ENCODE measurements at regions not wholly inside any gene's neighbourhood (a gene's known extent, or its start where the extent isn't known, plus 50 kb on each side); places are given as distances from the start of the nearest gene placed in this dataset.
"Not testable (repeated sequence)": the region's sequence is repeated elsewhere in the genome, so short reads cannot be mapped to it uniquely, and the experiment has no call there.

- TF ChIP-seq, protein P1, sequence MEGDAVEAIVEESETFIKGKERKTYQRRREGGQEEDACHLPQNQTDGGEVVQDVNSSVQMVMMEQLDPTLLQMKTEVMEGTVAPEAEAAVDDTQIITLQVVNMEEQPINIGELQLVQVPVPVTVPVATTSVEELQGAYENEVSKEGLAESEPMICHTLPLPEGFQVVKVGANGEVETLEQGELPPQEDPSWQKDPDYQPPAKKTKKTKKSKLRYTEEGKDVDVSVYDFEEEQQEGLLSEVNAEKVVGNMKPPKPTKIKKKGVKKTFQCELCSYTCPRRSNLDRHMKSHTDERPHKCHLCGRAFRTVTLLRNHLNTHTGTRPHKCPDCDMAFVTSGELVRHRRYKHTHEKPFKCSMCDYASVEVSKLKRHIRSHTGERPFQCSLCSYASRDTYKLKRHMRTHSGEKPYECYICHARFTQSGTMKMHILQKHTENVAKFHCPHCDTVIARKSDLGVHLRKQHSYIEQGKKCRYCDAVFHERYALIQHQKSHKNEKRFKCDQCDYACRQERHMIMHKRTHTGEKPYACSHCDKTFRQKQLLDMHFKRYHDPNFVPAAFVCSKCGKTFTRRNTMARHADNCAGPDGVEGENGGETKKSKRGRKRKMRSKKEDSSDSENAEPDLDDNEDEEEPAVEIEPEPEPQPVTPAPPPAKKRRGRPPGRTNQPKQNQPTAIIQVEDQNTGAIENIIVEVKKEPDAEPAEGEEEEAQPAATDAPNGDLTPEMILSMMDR (conservative IDR thresholded peaks at IDR 0.05; ENCODE audit: low read depth in 2 of 2) = not testable (repeated sequence)
- TF ChIP-seq POLR2AphosphoS5 (IDR thresholded peaks at IDR 0.05; ENCODE audit: low read depth); EZH2 (IDR thresholded peaks at IDR 0.05; ENCODE audit: low read depth, unreplicated experiment); EZH2phosphoT487 (IDR thresholded peaks at IDR 0.05; ENCODE audit: unreplicated experiment); CREB1 (CRISPR knock-in tag; IDR thresholded peaks at IDR 0.05; ENCODE audit: low read depth); ZNF331 (CRISPR knock-in tag; IDR thresholded peaks at IDR 0.05; ENCODE audit: low read depth); STAT1 (IDR thresholded peaks at IDR 0.05; ENCODE audit: unreplicated experiment); JUNB (IDR thresholded peaks at IDR 0.05; ENCODE audit: unreplicated experiment); REST (IDR thresholded peaks at IDR 0.05; ENCODE audit: unreplicated experiment): not testable (repeated sequence)
- TF ChIP-seq, protein P2, sequence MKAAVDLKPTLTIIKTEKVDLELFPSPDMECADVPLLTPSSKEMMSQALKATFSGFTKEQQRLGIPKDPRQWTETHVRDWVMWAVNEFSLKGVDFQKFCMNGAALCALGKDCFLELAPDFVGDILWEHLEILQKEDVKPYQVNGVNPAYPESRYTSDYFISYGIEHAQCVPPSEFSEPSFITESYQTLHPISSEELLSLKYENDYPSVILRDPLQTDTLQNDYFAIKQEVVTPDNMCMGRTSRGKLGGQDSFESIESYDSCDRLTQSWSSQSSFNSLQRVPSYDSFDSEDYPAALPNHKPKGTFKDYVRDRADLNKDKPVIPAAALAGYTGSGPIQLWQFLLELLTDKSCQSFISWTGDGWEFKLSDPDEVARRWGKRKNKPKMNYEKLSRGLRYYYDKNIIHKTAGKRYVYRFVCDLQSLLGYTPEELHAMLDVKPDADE (IDR thresholded peaks at IDR 0.05) = not testable (repeated sequence)
Measured at GRCh38 chrX:89563107-89563506, 358.6 kb upstream of the TGIF2LX start.
